Heart right ventricle (tissue), 16 donors: ENCODE measurements at regions not wholly inside any gene's neighbourhood (a gene's known extent, or its start where the extent isn't known, plus 50 kb on each side); places are given as distances from the start of the nearest gene placed in this dataset.

Experiments used
- ATAC-seq, 8 donors: fragments of 200-7000 bp; cut with Tn5 transposase; one replicate each; pipeline ENCODE4 v1.9.1; 2020; ENCODE audit warnings: mild to moderate bottlenecking in 8 of 8, moderate library complexity in 8 of 8, moderate number of reproducible peaks in 1 of 8
- DNase-seq, 2 donors: peaks; one replicate each; pipeline ENCODE4 v3.0.0-alpha.2; 2020
- H3K27ac ChIP-seq, 10 donors: fragments of 200-600 bp; sonication (generic) in 2 of 10; one replicate each; pipeline versions ENCODE4 v1.5.0 to v1.8.0; 2020 to 2022; ENCODE audit warnings: mild to moderate bottlenecking in 3 of 10
- H3K27me3 ChIP-seq, 7 donors: fragments of 200-600 bp; one replicate each; pipeline ENCODE4 v1.8.0; 2021 to 2022; ENCODE audit warnings: mild to moderate bottlenecking in 2 of 7
- H3K36me3 ChIP-seq, 9 donors: fragments of 200-600 bp; sonication (generic) in 1 of 9; one replicate each; pipeline versions ENCODE4 v1.5.0 to v1.8.0; 2020 to 2022; ENCODE audit warnings: mild to moderate bottlenecking in 2 of 9
- H3K4me1 ChIP-seq, 9 donors: fragments of 200-600 bp; sonication (generic) in 1 of 9; one replicate each; pipeline versions ENCODE4 v1.5.0 to v1.8.0; 2020 to 2022; ENCODE audit warnings: mild to moderate bottlenecking in 4 of 9
- H3K4me3 ChIP-seq, 10 donors: fragments of 200-600 bp; sonication (generic) in 2 of 10; one replicate each; pipeline versions ENCODE4 v1.5.0 to v1.8.0; 2020 to 2022; ENCODE audit warnings: mild to moderate bottlenecking in 7 of 10, moderate library complexity in 2 of 10
- H3K9me3 ChIP-seq, 11 donors: fragments of 200-600 bp in 10 of 11; sonication (generic) in 2 of 11; one replicate each; pipeline versions ENCODE4 v1.5.0 to v1.8.0; 2013 to 2022; ENCODE audit warnings: mild to moderate bottlenecking in 2 of 11, control low read depth in 1 of 11, moderate library complexity in 1 of 11
- WGBS, 2 donors: extraction: QIAGEN DNeasy Blood & Tissue Kit; methylation state at CpG; one replicate each; pipeline ENCODE4 v1.1.7; 2013; ENCODE audit warnings: inconsistent platforms in 1 of 2; 5-methylcytosine and 5-hydroxymethylcytosine counted together
- intact Hi-C, 10 donors: fragments of 100-400 bp; cut with DNase I; formaldehyde crosslinking; loops; one replicate each; pipeline versions ENCODE4 v1.11.1 to v1.14.2; 2022
- TF ChIP-seq, protein P1 (sequence below), 9 donors: fragments of 200-600 bp; sonication (generic) in 2 of 9; IDR thresholded peaks; one replicate each; pipeline versions ENCODE4 v1.5.0 to v1.8.0; 2021 to 2022; ENCODE audit warnings: antibody characterized with exemption in 9 of 9, mild to moderate bottlenecking in 5 of 9, moderate library complexity in 1 of 9
- donor health status: Arrhythmogenic right ventricular cardiomyopathy.
- donor health status: ischemic (EF 13 %, LVEDD 7.1; RV severe dilation, severe dysfunction).
- donor health status: healthy with polysubstance abuse.
- donor health status: DM: no; HTN: yes; CAD: no.
- donor health status: DM: no; HTN: no; CAD: no.
- donor health status: ischemic (EF 25% LVEDD 6.9; RV normal size, moderate dysfunction).
- donor health status: ischemic (EF 25% LVEDD 5.7; RV mildly dilated, moderate dysfunction).
- donor health status: healthy.
- donor health status: DM: yes; HTN: yes; CAD: no.
- donor health status: Ischemic cardiomyopathy.
- donor health status: ischemic (EF 35%, LVEDD 5.7; RV mildly dilated, moderate dysfunction).
- donor health status: nonischemic (EF 11% LVEDD 7.7; RV severe dilation, severe dysfunction).
- donor health status: DM: yes; HTN: yes; CAD: no.
- donor health status: PGD.
- donor health status: ischemic (EF 29% LVEDD 5.4; RV normal size, mild dysfunction).
- donor health status: nonischemic (EF 23%, LVEDD 6.1; RV moderate dilation, normal function).

DNA sequence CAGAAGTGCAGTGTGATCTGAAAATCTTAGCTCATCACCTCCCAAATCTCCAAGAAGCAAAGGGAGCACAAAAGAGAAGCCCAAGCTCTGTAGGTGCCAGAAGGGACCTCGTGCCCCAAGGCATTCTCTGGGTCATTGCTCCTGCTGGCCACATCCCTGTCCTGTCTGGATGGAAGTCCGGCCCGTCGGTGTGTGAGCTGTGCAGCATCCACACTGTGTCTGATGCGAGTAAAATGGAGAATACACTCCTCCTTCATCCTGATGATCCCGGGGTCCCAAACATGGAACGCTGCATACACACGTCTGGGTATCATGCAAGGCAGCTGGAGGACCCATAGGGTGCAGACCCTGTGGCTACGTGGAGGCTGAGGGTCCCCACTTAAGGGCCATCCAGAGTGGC lies 851.4 kb downstream of the GALR1 start:
- TF ChIP-seq, protein P1, sequence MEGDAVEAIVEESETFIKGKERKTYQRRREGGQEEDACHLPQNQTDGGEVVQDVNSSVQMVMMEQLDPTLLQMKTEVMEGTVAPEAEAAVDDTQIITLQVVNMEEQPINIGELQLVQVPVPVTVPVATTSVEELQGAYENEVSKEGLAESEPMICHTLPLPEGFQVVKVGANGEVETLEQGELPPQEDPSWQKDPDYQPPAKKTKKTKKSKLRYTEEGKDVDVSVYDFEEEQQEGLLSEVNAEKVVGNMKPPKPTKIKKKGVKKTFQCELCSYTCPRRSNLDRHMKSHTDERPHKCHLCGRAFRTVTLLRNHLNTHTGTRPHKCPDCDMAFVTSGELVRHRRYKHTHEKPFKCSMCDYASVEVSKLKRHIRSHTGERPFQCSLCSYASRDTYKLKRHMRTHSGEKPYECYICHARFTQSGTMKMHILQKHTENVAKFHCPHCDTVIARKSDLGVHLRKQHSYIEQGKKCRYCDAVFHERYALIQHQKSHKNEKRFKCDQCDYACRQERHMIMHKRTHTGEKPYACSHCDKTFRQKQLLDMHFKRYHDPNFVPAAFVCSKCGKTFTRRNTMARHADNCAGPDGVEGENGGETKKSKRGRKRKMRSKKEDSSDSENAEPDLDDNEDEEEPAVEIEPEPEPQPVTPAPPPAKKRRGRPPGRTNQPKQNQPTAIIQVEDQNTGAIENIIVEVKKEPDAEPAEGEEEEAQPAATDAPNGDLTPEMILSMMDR (IDR thresholded peaks at IDR 0.05), result no peak
- no peaks in the 10 kb centered on the region for H3K36me3 ChIP-seq
- no peaks in the 10 kb centered on the region for H3K27me3 ChIP-seq
- H3K9me3 ChIP-seq, result peaks cover 0 to 3% (median 0%) of the 10 kb centered on the region in 11 donors
- H3K4me1 ChIP-seq, result no peaks in the 10 kb centered on the region
- H3K4me3 ChIP-seq, result no peak overlapping the region
- DNase-seq (no peak), ATAC-seq (no peak)
- intact Hi-C loops, result no loop called here
- 80 to 87% methylated on average over 9 of the region's 9 CpGs for WGBS, 2 donors
- no peak overlapping the region for H3K27ac ChIP-seq

DNA sequence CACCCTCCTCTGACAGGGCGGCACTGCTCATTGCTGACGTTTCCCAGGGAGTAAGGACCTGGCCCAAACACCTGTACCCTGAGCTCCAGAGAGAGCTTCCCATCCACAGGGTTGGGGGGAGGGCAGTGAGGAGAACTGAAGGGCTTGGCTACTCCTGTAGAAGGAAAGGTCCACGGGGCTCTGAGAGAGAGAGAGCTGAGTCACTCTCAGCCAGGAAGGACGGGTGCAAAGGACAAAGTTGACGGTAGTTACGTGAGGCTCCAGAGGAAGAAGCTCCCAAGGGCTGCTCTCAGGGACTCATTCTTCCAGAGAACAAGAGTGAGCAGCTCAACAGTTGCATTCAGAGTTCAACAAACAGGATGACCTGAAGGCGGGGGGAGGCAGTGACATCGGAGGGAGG lies 852.5 kb downstream of the GALR1 start:
- no peak overlapping the region for H3K27ac ChIP-seq
- H3K9me3 ChIP-seq, result peaks cover 0 to 5% (median 0%) of the 10 kb centered on the region in 11 donors
- H3K4me3 ChIP-seq, result no peak overlapping the region
- no peaks in the 10 kb centered on the region for H3K27me3 ChIP-seq
- TF ChIP-seq, protein P1 (IDR thresholded peaks at IDR 0.05), result no peak
- DNase-seq (no peak), ATAC-seq (no peak)
- WGBS, 2 donors, result 61 to 72% methylated on average over 8 of the region's 8 CpGs
- H3K36me3 ChIP-seq, result no peaks in the 10 kb centered on the region
- H3K4me1 ChIP-seq, result no peaks in the 10 kb centered on the region
- intact Hi-C loops, result no loop called here

DNA sequence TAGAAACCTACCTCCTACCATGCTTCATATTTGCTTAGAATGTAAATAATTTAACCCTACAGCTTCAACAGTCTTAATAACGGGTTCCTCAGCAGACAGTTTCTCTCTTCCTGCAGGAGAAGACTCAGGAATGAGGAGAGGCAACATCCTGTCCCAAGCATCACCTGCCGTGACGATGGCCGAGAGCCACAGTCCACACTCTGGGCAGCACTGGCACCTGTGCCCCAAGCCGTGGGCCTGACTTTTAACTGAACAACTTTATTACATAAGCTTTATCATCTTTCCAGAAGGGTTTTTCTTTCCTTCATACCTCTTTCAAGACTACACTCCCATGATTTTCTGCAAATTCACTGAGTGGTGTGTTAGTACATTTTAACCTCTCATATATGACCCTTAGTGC lies 856.0 kb downstream of the GALR1 start:
- Histone ChIP-seq H3K36me3 (no peaks in the 10 kb centered on the region), H3K4me3 (no peak overlapping the region), H3K9me3 (peaks cover 0 to 5% (median 0%) of the 10 kb centered on the region in 11 donors), H3K27ac (no peak overlapping the region), H3K27me3 (no peaks in the 10 kb centered on the region), H3K4me1 (no peaks in the 10 kb centered on the region)
- TF ChIP-seq, protein P1 (IDR thresholded peaks at IDR 0.05), result no peak
- 86 to 91% methylated on average over 5 of the region's 5 CpGs for WGBS, 2 donors
- ATAC-seq (no peak), DNase-seq (no peak)
- intact Hi-C loops, result no loop called here

DNA sequence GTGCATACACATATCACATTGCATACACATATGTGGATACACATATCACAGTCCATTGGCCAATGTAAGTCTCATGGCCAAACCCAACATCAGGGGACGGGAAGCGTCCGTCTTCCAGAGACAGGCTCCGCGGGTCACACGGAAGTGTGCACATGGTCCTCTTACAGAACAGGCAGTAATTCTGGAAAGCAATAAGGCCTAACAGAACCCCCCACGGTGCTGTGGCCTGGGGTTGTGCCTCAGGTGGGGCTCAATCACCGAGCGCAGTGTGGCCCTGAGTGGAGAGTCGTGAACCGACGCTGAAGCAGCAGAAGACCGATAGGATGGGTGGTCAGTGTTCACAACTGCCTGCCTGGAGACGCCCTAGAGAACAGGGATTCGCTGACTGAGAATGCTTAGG lies 857.3 kb downstream of the GALR1 start:
- no peak for DNase-seq
- intact Hi-C loops, result no loop called here
- ATAC-seq, result no peak
- H3K27ac ChIP-seq, result no peak overlapping the region
- 89 to 94% methylated on average over 15 of the region's 15 CpGs for WGBS, 2 donors
- no peaks in the 10 kb centered on the region for H3K27me3 ChIP-seq
- H3K4me3 ChIP-seq, result no peak overlapping the region
- TF ChIP-seq, protein P1 (IDR thresholded peaks at IDR 0.05), result no peak
- peaks cover 0 to 5% (median 0%) of the 10 kb centered on the region in 11 donors for H3K9me3 ChIP-seq
- H3K36me3 ChIP-seq, result no peaks in the 10 kb centered on the region
- H3K4me1 ChIP-seq, result no peaks in the 10 kb centered on the region
